ENCODE measurements at regions not wholly inside any gene's neighbourhood (a gene's known extent, or its start where the extent isn't known, plus 50 kb on each side); places are given as distances from the start of the nearest gene placed in this dataset.
"Not testable (repeated sequence)": the region's sequence is repeated elsewhere in the genome, so short reads cannot be mapped to it uniquely, and the experiment has no call there.

DNA sequence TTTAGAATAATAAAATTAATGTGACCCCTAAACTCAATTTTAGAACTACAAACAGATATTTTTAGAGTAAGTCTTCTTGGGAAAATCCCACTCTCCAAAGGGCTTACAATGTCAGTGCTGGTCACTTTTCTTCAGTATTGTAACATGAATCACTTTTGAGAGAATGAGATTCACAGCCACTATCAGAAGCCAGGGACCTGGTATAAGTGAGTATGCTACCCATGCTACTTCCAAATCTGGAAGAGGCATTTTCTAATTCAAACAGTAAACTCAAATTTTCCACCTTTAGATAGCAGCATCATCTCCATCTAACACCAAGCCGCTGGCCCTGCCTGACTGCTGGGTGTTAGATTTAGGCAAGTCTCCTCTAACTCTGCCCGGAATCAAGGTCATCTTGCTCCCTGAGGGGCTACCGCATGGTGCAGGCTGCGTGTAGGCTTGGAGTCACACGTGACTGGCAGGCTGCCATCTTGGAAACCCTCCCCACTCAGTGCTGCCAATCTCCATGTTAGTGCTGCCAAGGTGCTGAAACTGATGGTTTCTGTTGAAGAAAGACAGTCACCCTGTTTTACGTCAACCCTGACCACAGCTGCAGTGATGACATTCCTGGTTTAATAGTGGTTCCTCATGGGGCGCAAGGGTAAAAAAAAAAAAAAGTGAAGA lies 882.9 kb upstream of the B3GALT2 start:
- no peak for DNase-seq (ENCODE audit: low read depth)

DNA sequence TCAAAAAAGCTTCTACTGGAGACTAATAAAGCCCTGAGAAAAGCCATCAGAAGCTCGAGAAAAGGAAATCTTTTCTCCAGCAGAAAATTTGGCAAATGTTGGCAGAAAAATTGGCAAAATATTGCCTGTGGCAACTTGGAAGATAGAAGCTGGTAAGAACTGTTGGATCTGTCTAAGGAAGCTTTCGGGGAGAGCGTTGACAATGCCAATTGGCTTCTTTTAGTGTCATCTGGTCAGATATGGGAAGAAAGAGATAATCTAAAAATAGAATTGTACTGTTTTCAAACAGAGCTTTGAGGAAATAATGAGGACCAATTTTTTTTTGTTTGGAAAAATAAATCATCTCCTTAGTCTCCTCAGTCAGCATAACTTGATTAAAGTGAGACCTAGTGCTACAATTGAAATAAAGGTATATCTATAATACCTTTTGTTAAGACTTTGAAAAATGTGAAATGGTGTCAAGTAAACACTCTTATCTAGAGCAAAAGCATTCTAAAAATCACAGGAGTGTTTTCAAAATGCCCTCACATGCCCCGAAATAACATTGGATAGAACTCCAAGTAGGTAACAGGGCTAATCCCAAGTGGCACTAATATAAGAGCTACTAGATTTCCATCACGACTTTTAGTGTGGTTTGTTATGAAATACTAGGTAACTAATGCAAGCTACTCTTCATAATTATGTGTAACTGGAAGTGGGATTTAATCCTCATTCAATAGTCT lies 882.2 kb upstream of the B3GALT2 start:
- no peak for DNase-seq (ENCODE audit: low read depth)

DNA sequence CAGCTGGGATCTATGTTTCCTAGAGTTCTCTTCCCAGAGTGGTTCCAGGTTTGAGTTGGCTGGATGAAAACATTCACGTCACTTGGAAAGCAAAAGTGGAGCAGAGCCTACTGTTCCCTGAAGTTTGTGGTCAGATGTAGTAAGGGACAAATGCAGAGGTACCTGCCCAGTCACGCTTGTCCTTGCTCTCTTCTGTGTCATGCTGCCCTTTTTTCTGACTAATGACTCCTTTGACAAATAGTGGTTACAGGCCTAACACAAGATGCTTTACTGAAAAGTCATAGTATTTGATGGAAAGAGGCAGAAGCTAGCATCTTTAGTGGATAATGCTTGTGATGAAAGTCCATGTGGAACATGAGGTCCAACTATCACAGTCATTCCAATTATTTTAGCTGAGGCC lies 881.4 kb upstream of the B3GALT2 start:
- no peak for DNase-seq (ENCODE audit: low read depth)

DNA sequence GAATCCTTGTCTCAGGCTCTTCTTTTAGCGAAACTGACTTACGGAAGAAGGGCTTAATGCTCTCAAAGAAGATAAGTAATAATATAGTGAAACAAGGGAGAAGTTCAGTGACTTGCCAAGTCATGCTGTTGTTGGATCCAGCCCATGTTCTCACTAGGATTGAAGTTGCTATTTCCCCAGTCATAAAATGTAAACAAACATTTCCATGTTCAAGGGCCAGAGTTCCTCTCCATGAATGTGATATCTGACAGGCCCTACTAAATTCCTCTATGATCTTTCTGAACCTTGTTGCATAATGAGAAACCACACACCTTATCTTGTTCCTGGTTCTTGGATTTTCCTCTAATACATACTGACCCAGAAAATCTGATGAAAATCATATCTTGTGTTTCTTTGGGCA lies 876.5 kb upstream of the B3GALT2 start:
- no peak for DNase-seq (ENCODE audit: low read depth)

DNA sequence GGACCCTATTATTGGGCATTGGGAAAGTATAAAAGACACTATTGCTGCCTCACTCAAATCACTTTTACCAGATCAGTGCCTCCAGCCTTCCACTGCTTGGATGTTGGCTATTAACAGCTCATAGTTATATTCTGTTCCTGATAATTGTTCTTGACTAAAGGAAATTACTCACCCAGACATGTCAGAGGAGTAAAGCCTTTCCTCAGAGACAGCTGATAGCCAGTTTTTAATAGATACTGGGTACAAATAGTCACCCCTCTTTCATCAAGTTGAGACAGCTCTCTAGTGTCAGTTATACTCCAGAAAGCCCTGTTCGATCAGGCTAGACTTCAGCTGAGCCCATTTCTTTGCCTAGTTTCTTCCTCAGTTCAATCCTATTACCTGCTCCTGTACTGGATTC lies 876.1 kb upstream of the B3GALT2 start:
- no peak for DNase-seq (ENCODE audit: low read depth)

DNA sequence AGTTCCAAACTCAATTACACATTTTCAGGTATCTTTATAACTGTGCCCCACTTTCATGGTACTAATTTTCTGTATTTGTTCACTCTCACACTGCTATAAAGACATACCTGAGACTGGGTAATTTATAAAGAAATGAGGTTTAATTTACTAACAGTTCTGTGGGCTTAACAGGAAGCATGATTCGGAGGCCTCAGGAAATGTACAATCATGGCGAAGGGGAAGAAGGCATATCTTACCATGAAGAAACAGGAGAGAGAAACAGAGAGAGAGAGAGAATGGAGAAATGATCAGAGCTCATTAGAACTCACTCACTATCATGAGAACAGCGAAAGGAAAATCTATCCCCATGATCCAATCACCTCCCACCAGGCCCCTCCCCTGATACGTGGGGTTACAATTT lies 874.1 kb upstream of the B3GALT2 start:
- no peak for DNase-seq (ENCODE audit: low read depth)

DNA sequence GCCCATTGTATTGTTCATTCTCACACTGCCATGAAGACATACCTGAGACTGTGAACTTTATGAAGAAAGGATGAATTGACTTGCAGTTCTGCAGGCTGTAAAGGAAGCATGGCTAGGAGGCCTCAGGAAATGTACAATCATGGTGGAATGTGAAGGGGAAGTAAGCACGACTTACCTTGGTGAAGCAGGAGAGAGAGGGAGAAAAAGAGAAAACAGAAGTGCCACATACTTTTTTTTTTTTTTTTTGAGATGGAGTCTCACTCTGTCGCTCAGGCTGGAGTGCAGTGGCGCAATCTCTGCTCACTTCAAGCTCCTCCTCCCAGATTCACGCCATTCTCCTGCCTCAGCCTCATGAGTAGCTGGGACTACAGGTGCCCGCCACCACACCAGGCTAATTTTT lies 871.9 kb upstream of the B3GALT2 start:
- not testable (repeated sequence) for DNase-seq (ENCODE audit: low read depth)

DNA sequence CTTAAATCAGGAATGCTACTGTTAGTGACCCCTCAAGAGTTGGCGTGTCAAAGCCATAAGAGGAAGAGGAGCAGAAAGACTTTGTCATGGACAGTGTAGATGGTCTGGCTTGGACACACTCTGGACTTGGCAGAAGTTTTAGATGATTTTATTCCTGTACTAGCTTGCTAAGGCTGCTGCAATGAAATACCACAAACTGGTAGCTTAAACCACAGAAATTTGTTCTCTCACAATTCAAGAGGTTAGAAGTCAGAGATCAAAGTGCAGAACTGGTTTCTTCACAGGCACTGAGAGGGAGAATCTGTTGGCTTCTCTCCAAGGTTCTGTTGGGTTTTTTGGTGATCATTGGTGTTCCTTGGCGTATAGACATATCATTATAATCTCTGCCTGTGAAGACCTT lies 869.8 kb upstream of the B3GALT2 start:
- DNase-seq (ENCODE audit: low read depth) = peak; percentile 14

DNA sequence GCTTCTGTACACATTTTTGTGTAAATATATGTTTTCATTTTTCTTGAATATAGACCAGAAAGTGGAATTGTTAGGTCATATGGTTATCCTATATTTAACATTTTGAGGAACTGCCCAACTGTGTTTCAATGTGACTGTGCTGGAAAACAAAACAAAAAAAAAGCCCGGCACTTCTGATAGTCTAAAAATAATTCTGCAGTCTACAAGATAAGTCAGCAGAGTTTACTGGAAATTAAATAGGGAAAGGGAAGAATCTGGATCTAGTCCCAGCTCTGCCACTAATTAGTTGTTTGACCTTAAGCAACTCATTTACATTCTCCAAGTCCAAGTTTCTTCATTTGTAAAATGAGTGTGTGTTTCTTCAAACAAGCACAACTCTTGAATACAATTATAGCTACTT lies 869.1 kb upstream of the B3GALT2 start:
- no peak for DNase-seq (ENCODE audit: low read depth)

DNA sequence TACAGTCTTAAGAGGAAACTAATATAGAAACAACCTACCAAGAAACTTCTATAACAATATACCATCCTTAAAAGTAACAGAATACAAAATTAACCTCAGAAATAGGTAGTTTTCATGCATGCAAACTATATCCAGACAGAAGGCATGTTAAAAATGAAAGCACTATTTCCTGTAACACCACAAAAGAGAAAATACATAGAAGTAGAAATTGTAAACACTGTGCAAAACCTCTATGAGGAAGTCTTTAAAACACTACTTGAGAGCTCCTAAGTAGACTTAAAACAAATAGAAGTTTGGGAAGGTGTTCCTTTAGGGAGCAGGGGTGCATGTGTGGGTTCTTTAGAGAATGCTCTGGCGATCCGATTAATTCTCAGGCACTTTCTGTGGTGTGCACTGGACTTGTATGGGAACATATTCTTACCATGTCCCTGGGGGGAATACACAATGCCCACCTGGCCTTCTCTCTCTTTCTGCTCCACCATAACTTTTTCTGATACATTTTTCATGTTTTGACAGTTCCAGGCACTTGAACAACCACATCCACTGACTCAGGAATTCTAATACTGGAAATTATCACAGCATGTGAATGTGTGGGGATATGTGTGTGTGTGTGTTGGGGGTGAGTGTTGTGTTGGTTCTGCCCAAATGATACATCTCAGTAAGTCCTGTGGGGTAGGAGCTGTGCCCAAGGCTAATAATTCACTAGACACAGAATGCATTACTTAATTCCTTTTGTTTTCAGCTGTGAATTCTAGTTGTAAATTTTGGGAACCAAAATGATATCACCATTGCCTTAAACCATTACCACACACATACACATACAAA lies 866.3 kb upstream of the B3GALT2 start:
- DNase-seq (ENCODE audit: low read depth) = no peak

DNA sequence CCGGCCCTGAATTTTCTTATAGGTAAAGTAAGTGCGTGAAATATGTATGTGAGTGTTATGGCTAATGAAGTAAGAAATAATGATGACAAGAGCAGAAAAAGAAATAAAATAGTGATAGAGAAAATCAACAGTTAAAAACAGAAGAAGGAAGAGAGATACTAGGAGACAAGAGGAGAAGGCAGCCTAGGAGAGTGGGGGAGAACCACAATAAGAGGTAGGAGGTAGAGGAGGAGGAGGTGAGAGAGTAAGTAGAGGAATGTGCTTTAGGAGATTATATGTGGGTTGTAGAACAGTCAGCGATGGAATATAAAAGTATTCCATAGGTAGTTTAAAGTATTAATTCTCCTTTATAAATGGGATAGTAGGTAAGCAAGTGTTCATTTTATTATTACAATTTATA lies 861.5 kb upstream of the B3GALT2 start:
- no peak for DNase-seq (ENCODE audit: low read depth)

DNA sequence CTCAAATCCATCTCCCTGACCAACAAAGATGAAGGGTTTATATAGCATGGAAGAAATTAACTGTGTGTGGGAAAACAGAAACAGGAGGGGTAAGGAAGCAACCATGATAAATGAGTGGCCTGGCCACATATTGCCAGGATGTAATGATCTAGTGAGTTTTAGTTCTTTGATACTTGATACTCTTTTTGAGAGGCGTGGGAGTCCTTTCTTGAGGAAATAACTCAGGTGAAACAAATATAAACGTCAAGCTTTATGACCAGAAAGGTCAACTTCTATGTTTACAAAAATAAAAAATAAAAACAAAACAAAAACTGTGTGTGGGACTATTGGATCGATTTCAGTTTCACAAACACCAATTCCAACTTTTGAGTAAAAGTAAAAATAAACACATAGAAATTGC lies 860.8 kb upstream of the B3GALT2 start:
- DNase-seq (ENCODE audit: low read depth) = no peak

DNA sequence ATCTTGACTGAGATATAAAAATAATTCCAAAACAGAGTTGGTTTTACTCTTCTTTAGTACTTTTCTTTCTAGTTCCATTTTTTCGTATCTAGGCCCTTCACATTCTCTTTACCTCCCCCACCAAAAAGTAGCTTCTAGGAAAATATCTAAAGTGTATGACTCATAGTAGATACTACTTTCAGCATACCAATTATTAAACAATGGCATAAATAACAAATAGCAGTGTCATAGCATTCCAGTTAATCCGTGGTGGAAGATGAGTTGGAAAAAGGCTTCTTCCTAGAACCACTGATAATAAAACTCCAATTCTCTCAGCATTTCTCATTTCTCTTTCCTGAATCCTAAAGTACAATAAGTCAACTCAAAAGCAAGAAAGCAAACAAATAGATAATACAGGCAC lies 859.0 kb upstream of the B3GALT2 start:
- no peak for DNase-seq (ENCODE audit: low read depth)

DNA sequence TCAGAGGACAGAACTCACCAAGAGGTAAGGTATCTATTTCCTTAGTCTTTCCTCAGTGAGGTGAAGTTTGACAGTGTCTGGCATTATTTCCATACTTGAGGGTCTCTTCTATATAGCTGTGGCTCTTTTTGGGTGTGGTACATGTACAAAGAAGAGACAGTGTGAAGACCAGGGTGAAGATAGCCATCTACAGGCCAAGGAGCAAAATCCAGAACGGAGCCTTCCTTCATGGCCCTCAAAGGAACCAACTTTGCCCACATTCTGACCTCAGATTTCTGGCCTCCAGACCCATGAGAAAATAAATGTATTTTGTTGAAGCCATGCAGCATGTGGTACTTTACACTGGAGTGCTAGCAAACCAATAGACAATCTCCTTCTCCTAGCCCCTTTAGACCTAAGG lies 858.5 kb upstream of the B3GALT2 start:
- no peak for DNase-seq (ENCODE audit: low read depth)

DNA sequence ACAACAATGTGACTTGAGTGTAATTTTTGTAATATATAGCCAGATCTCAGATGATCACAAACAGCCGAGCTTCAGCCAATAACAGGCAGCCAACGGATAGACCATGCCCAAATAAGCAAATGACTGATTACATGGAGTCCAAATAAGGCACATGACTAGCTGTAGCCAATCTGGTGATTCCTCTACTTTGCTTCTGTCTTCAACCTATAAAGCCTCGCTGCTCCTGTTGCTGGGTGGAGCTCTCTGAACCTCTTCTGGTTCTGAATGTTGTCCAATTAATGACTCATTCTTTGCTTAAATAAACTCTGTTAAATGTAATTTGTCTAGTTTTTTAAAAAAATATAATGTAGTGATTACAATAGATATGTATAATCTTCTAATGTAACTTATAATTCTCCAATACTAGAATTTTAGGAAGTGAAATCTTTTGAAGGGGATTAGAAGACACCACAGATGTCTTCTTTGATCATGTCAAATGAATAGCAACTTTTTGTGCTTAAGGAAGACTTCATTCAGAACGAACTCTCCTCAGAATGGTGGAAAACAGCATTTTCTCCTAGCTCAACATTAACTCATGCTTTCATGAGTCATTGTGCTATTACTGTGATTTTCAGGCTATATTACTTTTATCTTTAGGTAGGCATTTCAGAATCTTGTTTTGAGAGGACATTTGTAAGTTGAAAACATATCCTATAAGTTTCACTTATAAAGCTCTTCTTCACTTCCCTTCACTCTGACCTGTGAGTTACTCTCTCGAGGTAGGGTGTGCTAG lies 857.8 kb upstream of the B3GALT2 start:
- DNase-seq (ENCODE audit: low read depth) = no peak

DNA sequence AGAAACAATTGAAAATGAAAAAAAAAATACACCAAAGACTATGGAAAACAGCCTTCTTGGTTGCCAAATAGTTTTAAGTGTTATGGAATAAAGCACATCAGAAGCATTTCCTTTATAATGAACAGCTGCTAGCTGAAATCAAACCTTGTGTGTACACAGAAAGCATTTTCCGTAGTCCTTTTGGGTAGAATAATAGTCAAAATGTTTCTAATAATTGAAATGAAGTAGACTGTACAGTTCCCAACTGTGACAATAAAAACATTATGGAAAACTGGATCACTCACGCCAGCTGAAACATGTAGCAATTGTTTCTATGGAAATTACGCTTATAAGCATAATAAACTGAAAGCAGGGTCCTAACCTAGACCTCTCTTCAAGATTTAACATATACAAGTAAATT lies 856.3 kb upstream of the B3GALT2 start:
- DNase-seq (ENCODE audit: low read depth) = no peak

DNA sequence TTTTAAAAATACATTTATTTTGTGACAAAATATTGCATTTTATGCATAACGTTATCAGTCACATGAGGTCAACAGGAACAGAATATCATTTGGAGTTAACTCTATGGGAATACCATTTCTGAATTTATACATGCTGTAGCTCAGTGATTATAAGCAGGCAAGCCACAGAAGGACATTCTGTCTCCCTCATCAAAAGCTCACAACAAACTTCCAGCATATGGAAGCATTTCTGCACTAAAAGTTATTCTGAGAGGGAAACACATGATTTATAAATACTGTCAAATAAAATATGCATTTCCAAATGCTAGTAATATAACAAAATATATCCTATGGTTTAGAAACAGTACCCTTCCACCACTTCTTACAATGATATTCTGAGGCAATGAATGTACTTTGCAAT lies 854.1 kb upstream of the B3GALT2 start:
- no peak for DNase-seq (ENCODE audit: low read depth)

DNA sequence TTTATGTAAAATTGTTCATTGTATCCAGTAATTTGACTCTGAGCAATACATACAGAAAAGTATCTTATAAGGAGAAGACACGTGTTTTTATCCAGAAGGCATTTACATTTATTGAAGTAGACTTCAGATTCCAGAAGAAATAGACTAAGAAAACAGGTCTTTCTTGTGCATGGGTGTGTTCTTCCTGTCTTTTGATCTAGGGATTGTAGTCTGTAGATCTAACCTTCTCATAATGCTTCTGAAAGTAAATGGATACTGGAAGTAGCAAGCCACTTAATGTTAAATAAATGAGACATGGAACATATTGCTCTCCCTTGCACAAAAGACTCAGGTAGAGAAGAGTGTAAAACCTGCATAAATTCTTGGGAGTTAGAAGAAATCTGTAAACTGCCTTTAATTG lies 853.2 kb upstream of the B3GALT2 start:
- DNase-seq (ENCODE audit: low read depth) = no peak

DNA sequence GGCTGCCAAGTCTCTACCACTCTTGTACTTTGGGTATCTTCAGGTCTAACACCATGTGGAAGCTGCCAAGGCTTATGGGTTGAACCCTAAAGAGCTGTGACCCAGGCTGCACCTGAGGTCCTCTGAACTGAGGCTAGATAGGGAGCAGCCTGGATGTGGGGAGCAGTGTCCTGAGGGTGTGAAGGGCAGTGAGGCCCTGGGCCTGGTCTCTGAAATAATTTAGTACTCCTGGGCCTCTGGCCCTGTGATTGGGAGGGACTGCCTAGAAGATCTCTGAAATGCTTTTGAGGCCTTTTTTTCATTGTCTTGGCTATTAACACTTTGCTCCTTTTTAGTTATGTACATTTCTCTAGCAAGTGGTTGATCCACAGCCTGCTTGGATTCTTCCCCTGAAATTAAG lies 847.2 kb upstream of the B3GALT2 start:
- DNase-seq (ENCODE audit: low read depth) = no peak

DNA sequence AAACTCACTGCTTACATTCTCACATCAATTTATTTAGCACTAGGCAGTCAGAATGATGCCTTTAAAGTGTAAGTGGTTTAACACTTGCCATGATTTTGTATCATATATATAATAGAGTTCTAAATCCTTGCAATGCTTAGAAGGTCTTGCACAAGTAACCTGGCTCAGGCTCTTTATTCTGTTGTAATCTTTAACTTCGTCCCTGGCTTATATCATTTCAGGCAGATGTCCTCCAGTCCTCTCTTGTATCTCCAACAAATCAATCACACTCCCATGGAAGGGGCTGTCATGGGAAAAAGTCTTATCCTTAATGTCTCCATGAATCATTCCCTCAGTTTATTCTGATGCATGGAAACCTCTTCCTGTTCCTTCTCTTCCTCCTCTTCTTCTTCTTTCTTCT lies 841.6 kb upstream of the B3GALT2 start:
- DNase-seq (ENCODE audit: low read depth) = no peak

DNA sequence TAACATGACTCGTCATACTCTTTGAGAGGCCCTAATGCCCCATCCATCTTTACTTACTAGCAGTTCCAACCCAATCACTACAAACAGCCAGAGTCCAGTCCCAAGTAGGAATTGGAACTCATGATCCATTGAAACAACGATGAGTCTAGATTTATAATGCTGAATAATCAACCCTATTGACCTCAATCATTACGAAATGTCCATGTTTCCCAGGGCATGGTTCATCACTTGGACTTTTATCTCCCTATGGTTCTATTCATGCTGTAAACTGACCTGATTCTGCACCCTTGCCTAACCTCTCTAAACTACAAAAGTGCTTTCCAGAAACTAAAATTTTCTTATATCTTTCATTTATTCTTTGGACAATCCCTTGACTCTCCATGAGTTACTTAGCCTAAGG lies 840.0 kb upstream of the B3GALT2 start:
- DNase-seq (ENCODE audit: low read depth) = no peak

DNA sequence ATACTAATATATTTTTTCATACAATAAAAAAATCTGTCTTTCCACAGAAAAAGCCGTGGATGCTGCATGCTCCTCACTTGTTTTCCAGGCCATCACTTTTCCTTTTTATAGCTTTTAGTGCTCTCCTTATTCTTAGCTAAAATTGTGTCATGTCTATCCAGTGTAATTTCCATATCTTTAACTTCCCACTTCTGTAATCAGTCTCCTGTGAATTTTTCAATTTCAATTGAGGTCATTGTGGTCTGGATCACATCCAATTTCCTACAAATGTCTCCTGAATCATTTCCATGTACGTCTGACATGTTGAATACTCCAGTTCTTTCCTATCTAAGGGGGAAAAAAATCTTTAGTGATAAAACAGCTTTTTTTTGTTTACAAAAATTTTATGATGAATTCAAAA lies 838.2 kb upstream of the B3GALT2 start:
- DNase-seq (ENCODE audit: low read depth) = no peak

All from T follicular helper cell (primary cell).